Activated effector memory CD4-positive, alpha-beta T cell treated with anti-CD3 and anti-CD28 coated beads, Interleukin-2, amount 50 U/mL, for 16 hours (primary cell): ENCODE measurements at regions not wholly inside any gene's neighbourhood (a gene's known extent, or its start where the extent isn't known, plus 50 kb on each side); places are given as distances from the start of the nearest gene placed in this dataset.

ENCODE experiments used
- DNase-seq: peaks from one replicate; pipeline ENCODE4 v3.0.0-alpha.2; 2020

GRCh38 chr14:71855399-71856036, 76.7 kb upstream of the RGS6 start:
- DNase-seq, result peak; percentile 81

- no peak for DNase-seq
These were observed 75.9 kb upstream of the RGS6 start for GRCh38 chr14:71856199-71856919.

- DNase-seq, result no peak
These were observed 69.2 kb upstream of the RGS6 start for GRCh38 chr14:71863049-71863448.

GRCh38 chr14:71863766-71864165, 68.5 kb upstream of the RGS6 start:
- DNase-seq, result no peak
